Islet precursor cell (in vitro differentiated cells): ENCODE measurements at regions not wholly inside any gene's neighbourhood (a gene's known extent, or its start where the extent isn't known, plus 50 kb on each side); places are given as distances from the start of the nearest gene placed in this dataset.

Source experiments
- DNase-seq: peaks from one replicate; pipeline ENCODE4 v3.0.0-alpha.2; 2018

DNA sequence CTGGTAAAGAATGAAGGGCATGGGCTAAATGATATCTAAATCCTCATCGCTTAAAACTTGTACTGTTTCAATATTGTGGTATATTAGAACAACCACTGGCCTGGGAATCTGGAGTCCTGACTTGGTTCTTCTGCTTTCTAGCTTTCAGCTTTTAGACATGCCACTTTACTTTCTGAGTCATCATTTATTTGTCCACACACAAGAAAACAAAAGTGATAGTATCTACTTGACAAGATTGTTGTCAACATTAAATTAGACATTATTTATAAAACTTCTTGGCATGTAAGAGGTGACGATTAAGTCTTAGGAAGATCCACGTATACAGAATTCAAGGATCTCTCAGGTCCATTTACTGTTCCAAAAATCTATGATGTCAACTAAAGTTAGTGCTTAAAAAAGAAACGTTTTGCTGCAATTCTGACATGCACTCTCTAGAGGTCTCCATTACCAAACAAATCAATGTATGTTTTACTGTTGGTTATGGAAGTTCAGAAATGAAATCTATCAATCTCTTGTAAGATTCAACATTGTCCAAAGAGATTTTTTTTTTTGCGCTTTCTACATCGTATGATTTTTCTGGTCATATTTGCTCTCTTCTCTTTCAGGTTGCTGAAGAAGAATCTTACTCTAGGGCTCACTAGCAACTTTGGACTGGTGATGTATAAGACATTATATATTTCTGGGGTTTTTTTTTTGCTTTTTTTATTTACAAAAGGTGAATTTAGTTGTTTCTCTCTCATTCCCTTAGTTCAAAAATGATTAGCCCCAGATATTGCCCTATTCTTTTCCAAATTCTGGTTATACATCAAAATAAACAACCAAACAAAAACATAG, 53.6 kb upstream of the DYNC1I1 start:
- no peak for DNase-seq

DNA sequence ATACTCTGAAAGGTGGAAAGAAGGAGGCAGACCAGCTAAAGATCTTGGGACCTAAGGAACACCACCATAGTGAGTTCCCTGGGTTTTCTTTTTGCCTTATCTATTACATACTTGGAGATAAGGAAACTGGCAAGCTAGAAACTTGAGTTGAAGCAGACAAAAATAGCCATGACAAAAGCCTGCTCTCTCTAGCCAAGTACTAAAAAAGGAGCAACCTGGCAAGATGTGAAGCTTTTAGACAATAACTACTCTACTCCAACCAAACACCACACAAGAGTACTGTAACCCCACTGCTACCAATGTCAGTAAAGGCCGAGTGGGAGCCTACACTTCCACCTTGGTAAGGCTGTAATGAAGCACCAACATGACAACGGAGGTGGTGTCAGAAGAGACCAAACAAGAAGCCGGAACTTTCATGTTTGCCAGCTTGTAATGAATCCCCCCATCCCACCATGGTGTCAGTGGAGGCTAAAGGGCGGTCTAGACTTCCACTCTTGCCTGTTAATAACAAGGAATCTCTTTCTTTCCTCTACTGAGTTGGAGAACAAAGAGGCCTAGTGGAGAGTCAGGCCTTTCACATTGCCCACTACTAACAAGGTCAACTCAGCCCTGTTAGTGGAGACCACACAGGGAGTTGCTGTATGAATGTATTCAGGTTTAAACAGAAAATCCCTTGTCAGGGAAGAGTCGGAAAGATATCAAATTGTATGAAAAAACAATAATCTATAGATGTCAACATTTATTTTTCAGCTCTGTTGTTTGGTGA, 55.8 kb upstream of the DYNC1I1 start:
- no peak for DNase-seq

DNA sequence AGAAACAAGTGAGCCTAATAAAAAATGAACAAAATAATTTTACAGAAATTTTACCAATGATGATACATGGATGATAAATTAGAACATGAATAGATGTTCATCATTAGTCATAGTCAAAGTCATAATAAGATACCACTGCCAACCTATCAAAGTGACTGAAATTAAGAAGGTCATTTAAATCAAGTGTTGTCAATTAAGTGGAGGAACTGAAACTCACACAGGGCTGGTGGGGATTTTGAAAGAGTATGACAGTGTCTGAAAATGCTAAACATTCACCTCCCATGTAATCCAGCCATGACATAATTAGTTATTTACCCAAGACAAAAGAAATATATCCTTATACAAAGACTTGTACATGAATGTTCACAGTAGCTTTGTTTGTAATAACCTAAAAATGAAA, 57.1 kb upstream of the DYNC1I1 start:
- DNase-seq = no peak

DNA sequence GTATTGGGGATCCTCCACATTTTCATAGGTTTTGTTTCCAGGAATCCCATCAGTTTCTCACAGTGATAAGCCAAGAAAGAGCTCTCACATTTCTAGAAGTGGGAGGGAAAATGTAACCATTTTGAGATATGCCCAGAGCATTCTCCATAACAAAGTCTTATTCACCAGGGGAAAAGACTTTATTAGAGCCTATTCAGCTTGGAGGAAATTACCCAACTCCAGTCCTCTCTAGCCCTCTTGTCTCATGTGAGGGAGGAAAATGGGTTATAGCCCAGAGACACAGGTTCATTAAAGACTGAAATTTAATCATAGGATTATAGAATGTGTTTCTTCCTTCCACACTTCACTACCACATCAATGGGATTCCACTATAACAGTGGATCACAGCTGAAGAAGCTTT, 61.6 kb upstream of the DYNC1I1 start:
- no peak for DNase-seq

DNA sequence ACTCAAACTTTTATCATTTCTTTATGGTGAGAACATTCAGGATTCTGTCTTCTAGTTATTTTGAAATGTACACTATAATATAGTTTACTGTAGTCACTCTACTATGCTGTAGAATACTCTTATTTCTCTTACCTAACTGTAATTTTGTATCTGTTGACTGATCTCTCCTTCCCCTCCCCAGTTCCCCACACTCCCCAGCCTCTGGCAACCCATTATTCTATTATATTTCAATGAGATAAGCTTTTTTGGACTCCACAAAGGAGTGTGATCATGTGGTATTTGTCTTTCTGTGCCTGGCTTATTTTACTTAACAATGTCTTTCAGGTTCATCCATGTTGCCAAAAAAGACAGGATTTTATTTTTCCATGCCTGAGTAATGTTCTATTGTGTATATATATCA, 71.4 kb upstream of the DYNC1I1 start:
- no peak for DNase-seq

DNA sequence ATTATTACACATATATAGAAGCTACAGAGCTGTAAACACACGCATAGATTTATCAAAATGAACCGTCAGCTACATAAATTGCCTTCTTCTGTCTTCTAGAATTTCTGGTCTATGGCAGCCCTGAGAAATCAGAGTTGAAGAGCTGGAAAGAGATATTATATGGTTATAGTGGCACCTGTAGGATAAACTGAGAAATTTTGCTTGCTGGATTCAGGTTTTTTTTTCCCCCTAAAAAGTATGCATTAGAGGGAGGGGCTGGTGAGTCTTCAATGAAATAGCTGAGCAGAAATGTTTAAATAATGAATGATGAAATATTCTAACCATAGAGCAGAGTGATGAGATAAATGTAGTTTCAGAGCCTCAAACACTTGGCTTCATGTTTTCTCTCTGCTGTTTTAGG, 78.0 kb upstream of the DYNC1I1 start:
- no peak for DNase-seq

DNA sequence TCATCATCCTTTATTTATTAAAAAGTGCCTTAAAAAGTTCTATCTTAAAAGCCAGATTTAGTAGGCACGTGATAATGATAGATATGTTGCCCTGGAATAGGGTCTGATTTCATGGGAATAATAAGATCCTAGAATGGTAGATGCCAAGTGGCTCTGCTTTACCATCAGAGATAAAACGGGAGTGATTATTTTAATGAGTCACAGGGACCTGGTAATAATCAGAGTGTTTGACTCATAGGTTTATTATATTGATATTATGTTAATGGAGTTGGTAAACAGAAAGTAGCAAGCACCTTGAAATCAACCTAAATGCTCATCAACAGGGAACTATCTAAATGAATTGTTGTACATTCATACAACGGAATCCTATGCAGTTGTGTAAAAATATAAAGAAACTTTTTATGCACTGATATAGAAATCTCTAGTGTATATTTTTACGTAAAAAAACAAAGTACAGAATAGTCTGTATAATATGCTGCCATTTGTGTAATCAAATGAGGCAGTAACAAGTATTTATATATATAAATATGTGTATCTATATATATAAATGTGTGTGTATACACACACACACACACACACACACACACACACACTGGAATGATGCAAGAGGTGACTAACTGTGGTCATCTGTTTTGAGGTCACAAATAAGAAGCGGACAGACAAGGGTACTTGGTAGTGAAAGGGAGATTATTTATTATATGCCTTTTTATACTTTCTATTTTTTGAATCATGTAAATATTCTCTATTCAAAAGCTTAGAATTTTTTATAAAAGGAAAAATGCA, 78.6 kb upstream of the DYNC1I1 start:
- no peak for DNase-seq

DNA sequence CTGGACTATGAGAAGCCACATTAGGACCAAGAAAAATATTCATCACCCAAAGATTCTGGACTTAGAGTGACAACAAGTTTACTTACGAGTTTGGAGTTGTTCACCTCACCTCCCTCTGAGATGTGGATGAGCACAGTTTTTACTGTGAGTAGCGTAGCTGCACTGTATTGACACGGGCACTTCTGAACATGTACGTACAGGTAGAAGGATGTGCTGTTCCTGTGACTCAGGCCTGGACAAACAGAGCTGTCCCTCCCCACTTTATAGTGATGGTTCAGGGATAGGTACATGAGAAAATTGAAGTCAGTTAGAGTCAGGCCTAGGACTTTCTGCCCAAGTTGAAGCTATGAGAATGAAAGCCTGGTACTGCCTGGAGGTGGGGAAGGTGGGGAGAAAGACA, 80.9 kb upstream of the DYNC1I1 start:
- no peak for DNase-seq

DNA sequence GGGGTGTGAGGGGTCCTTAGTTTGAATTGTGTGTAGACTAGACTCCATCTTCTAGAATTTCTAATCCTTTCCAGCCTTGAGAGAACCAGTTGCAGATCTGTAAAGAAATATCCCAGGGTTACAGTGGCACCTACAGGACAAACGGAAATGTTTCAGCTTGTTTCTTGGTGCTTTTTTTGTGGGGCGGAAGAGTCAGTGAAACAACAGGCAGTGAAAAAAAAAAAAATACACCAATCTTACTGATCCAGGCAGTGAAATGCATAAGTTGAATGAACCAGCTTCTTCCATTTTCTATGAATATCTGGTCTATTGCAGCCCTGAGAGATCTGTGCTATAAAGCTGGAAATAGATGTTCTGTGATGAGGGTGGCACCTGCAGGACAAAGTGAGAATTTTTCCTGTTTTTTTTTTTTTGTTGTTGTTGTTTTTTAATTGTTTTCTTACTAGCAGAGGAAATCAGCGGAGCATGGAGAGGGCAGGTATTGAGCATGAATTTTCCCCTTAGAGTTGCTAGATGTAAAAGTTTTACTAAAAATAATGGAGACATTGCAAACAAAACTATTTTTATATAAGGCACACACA, 81.9 kb upstream of the DYNC1I1 start:
- DNase-seq = peak; percentile 54

DNA sequence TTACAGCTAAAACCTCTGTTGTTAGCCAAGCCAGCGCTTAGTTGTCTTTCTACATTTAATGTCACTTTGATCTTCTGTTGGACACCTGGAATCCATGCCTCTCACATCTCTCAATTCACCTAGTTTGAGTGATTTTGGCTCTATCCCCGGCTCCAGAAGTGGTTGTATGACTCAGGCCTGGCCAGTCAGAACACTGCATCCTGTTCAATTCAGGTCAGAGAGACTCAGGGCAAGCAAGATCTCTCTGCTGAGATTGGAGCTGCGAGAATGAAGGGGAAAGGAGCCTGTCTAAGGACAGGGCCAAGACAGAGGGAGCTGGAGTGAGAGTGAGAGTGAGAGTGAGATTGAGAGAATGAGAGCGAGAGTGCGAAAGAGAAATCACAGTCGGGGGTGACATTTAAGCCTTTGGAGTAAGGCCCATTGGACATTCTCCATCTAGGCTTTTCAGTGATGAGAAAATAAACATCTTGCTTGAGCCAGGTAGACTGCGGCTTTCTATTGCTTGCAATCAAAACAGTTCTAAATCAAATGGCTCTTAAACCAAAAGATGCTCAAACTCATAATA, 83.3 kb upstream of the DYNC1I1 start:
- DNase-seq = peak; percentile 69

DNA sequence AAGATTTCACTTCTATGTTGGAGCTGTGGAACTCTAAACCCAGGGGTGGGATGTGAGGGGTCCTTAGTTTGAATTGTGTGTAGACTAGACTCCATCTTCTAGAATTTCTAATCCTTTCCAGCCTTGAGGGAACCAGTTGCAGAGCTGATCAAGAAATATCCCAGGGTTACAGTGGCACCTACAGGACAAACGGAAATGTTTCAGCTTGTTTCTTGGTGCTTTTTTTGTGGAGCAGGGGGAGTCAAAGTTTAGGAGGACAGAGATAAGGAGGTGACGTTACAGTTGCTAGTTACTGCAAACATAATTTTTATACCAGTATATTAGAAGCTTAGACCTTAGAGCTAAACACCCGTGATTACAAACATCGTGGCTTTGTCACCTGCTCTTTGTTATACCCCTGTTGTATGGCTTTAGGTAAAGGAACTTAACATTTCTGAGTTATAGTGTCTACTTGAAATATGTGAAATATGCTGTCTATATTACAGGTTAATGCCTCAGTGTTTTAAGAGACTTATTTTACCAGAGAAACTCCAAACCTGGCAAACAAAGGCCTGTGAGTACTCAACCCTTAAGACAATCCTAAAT, 84.5 kb upstream of the DYNC1I1 start:
- peak; percentile 57 for DNase-seq

DNA sequence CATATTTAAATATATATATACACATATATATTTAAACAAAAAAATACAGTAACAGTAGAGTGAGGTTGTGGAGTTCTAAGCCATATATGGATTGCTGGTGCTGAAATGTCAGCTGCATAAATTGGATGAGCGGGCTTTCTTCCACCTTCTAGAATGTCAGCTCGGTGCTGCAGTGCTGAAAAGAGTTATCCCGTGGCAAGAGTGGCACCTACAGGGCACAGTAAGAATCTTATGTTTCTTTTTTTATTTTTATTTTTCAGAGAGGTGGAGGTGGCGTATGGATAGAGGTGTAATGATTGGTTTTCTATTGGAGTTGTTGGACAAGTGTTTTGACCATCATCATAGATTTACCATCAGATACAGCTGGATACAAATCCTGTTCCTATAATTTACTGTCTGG, 86.2 kb upstream of the DYNC1I1 start:
- DNase-seq = peak; percentile 53

DNA sequence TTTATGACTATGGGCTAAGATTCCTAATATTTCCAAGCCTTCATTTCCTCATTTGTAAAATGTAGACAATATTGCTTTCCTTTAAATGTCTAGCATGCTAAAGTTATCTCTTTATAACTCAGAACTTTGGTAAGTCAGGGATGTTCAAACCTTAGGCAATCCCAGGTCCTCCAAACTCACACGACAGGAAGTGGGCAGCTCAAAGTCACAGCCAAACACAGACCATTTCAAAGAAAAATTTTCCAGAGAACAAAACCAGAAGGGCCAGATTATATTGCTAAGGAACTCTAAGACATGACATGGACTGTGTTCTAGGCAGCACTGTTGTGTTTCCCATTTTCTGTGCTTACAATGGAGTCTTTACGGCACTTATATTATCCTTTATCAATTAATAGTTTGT, 87.8 kb upstream of the DYNC1I1 start:
- DNase-seq = no peak

DNA sequence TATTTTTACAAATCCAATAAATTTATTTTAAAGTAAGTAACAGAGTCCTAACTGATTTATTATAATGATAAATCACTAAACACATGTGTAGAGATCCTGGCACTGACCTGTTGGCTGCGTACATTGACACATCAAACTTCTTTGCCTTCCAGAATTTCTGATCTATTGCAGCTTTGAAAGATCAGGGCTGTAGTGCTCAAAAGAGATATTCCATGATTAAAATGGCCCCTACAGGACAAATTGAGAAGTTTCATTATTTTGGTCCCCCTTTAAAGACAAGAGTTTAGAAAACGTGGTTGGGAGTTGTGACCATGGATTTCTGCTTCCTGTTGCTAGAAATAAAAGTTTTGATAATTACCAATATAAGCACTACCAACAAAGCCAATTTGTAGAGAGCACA, 87.7 kb upstream of the PDK4 start:
- no peak for DNase-seq

DNA sequence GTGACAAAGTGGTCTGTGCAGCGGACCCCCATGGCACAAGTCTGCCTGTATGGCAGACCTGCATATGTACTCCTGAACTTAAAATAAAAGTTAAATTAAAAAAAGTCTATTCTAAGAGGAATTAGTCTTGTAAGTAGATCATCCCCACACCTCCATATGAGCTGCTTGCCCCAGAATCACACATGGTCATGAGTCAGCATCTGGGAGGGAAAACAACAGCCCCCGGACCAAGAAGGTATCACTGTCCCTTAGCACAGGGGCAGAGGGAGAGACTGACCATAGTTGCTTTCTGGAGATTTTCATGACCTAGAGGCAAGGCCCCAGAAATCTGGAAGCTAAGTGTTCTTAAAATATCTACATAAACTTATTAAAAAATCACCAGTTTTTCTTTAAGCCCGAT, 86.6 kb upstream of the PDK4 start:
- no peak for DNase-seq

DNA sequence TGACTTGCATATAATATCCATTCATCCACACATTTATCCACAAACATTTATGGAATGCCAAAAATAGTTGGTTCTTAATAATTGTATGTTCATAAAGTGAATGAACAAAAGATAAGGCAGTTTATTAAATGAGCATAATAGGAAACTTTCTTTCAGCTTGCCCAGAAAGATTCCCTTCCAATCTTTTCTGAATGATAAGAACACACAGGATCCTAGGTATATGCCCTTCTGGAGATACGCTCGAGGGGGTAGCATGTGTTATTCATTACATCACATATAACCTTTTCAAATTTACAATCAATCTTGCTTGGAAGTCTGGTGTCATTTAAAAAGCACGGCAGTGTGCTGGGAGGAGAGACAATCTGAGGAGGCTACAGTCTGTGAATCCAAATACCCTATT, 80.4 kb upstream of the PDK4 start:
- DNase-seq = no peak

DNA sequence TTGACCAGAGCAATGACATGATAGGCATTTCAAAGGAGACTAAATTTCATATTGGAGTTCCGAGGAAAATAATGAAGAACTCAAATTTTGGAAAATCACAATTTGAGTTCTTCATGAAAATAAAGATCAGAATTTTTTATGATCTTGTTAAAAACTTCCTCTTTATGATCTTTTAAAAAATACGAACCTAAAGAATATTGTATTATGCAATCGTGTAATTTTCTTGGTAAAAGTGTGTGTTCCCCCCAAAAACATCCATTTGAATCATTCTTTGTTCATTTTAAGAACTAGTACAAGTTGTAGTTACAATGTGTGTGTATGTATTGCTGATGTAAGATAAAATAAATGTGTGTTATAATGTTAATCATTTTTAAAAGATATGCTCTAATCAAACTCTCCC, 79.3 kb upstream of the PDK4 start:
- no peak for DNase-seq

DNA sequence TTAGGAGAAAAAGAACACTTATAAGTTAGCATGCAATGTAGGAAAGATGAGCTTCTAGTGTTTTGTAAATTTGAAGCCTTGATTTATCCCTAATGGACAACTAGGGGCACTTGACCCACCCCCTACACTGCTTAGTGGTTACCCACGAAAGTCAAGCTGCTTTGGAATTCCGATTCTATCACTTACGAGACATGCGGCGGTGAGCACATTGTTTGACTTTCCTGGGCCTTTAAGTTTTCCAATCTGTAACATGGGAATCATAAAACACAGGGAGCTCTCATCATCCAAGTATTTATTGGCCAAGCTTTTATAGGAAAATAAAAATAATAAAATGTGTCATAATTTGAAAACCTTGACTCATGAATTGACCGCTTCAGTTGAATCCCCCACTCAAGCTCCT, 78.7 kb upstream of the PDK4 start:
- no peak for DNase-seq

DNA sequence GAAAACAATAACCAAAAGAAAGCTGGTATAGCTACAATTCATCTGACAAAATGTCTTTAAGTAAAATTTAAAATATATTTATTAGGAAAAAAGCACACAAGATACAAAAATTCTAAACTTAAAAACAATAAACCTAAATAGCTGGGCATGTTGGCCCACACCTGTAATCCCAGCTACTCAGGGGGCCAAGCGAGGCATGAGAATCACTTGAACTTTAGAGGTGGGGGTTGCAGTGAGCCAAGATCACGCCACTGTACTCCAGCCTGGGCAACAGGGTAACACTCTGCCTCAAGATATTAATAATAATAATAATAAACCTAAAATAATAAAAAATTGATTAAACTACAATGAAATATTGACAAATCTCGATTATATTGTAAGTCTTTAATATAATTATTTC, 77.8 kb upstream of the PDK4 start:
- no peak for DNase-seq

DNA sequence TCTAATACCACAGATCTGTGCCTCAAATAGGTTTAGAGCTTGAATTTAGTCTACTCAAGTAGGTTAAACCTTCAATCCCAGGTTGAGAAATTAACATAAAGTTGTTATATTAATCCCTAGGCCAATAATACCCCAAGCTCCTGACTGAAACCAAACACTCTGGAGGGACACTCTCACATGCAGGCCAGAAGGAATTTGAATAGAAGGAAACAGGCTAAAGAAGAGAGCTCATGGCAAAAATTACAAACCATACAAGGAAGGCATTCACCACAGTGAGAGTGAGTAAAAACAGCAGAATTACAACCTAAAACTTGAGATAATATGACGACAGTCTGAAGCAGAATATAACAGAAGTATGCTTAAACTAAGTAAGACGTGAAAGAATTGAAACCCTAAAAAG, 76.1 kb upstream of the PDK4 start:
- DNase-seq = no peak

DNA sequence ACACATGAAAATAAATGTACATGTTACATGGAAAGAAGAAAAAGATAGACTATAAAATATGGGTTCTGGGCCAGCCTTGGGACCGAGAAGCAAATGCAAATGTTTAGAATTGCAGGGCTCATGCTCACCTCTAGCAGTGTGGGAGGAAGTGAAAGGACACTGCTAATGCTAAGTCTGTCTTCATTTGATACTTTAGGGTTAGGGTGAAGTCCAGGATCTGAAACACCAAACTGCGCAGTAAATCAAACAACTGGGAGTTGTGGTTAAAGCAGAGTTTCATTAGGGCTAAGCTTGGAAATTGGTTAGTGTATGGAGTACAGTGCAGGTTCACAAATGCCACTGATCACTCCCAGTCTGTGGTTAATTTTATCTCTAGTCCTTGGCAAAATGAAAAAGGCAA, 73.2 kb upstream of the PDK4 start:
- DNase-seq = no peak

DNA sequence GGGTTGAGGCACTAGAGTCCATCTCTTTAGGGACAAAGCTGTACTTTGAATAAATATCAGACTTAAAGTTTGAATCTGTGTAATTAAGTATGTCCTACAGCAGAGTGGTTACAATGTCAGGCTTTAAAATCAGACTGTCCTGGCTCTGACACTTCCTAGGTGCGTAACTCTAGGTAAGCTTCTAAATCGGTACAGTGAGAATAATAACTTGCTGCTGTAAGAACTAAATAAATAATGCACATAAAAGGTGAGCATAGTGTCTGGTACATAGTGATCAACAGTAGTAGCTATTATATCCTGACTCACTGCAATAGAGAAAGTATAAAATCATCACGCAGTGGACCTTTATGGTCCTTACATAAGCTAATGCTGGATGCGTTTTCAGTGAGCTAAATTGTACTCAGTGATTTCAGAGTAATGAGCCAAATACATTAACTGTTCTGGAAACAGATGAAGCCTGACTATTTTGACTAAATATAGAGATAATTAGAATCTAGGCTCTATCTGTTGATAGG, 72.2 kb upstream of the PDK4 start:
- DNase-seq = no peak
